Medulla oblongata (tissue), 1 donor: ENCODE measurements at regions not wholly inside any gene's neighbourhood (a gene's known extent, or its start where the extent isn't known, plus 50 kb on each side); places are given as distances from the start of the nearest gene placed in this dataset.

Experiments used
- DNase-seq: peaks from one replicate; pipeline ENCODE4 v3.0.0-alpha.2; 2015; ENCODE audit errors: extremely low spot score

GRCh38 chr3:30206051-30206450, 400.4 kb upstream of the TGFBR2 start:
- DNase-seq: no peak

GRCh38 chr3:30221619-30222018, 384.8 kb upstream of the TGFBR2 start:
- no peak for DNase-seq

GRCh38 chr3:30222441-30222840, 384.0 kb upstream of the TGFBR2 start:
- no peak for DNase-seq

GRCh38 chr3:30225021-30225420, 381.4 kb upstream of the TGFBR2 start:
- no peak for DNase-seq

GRCh38 chr3:30226601-30227151, 379.7 kb upstream of the TGFBR2 start:
- DNase-seq: no peak

GRCh38 chr3:30227571-30228301, 378.7 kb upstream of the TGFBR2 start:
- peak; percentile 6 for DNase-seq

- DNase-seq: no peak
These were observed 378.1 kb upstream of the TGFBR2 start for GRCh38 chr3:30228302-30228631.

GRCh38 chr3:30231277-30232141, 374.9 kb upstream of the TGFBR2 start:
- DNase-seq: peak; percentile 23

GRCh38 chr3:30232142-30232541, 374.3 kb upstream of the TGFBR2 start:
- DNase-seq: no peak

- DNase-seq: no peak
These were observed 372.3 kb upstream of the TGFBR2 start for GRCh38 chr3:30233913-30234646.

- DNase-seq: no peak
These were observed 370.4 kb upstream of the TGFBR2 start for GRCh38 chr3:30236011-30236410.

- no peak for DNase-seq
These were observed 364.7 kb upstream of the TGFBR2 start for GRCh38 chr3:30241721-30242120.

- DNase-seq: no peak
These were observed 360.4 kb upstream of the TGFBR2 start for GRCh38 chr3:30245858-30246622.

- no peak for DNase-seq
These were observed 358.0 kb upstream of the TGFBR2 start for GRCh38 chr3:30248423-30248822.

- DNase-seq: no peak
These were observed 353.9 kb upstream of the TGFBR2 start for GRCh38 chr3:30252474-30252873.

GRCh38 chr3:30253832-30254231, 352.6 kb upstream of the TGFBR2 start:
- DNase-seq: no peak

- DNase-seq: no peak
These were observed 349.9 kb upstream of the TGFBR2 start for GRCh38 chr3:30256474-30256873.

GRCh38 chr3:30258426-30259392, 347.7 kb upstream of the TGFBR2 start:
- DNase-seq: no peak

- no peak for DNase-seq
These were observed 346.7 kb upstream of the TGFBR2 start for GRCh38 chr3:30259730-30260129.

- DNase-seq: no peak
These were observed 345.6 kb upstream of the TGFBR2 start for GRCh38 chr3:30260762-30261161.
